Adrenal gland (tissue), 9 donors: ENCODE measurements at regions not wholly inside any gene's neighbourhood (a gene's known extent, or its start where the extent isn't known, plus 50 kb on each side); places are given as distances from the start of the nearest gene placed in this dataset.
A peak's percentile ranks its signal among the peaks of the same experiment; 100 is the strongest.

Experiments
- DNase-seq, 7 donors: peaks; one replicate each; pipeline ENCODE4 v3.0.0-alpha.2; 2019 to 2020
- H3K27ac ChIP-seq, 5 donors: fragments of 200-600 bp; sonication (generic) in 4 of 5; 1 replicate in 3 of 5; 2 replicates in 2 of 5; pipeline versions ENCODE4 v1.5.1 to v1.8.0; 2016 to 2020; ENCODE audit warnings: mild to moderate bottlenecking in 1 of 5
- H3K27me3 ChIP-seq: fragments of 200-600 bp; 2 replicates; pipeline ENCODE4 v1.8.0; 2021
- H3K36me3 ChIP-seq, 2 donors: fragments of 200-600 bp; replicated peaks in 1 of 2; 1 replicate in 1 of 2; 2 replicates in 1 of 2; pipeline versions ENCODE4 v1.5.1 to v1.8.0; 2018 to 2022
- H3K4me1 ChIP-seq, 2 donors: fragments of 200-600 bp; replicated peaks in 1 of 2; 1 replicate in 1 of 2; 2 replicates in 1 of 2; pipeline versions ENCODE4 v1.5.1 to v1.8.0; 2018 to 2021
- H3K4me3 ChIP-seq, 4 donors: fragments of 200-600 bp; sonication (generic) in 3 of 4; one replicate each; pipeline ENCODE4 v1.5.1; 2016 to 2018
- H3K9me3 ChIP-seq, 3 donors: fragments of 200-600 bp; sonication (generic) in 1 of 3; replicated peaks in 1 of 3; 1 replicate in 2 of 3; 2 replicates in 1 of 3; pipeline versions ENCODE4 v1.5.1 to v1.8.0; 2016 to 2021
- CTCF ChIP-seq, 6 experiments: fragments of 450-650 bp in 4 of 6; fragments of 200-600 bp in 2 of 6; sonication (generic) in 1 of 6; IDR thresholded peaks; 1 replicate in 5 of 6; 2 replicates in 1 of 6; pipeline versions ENCODE4 v1.5.1 to v1.8.0; 2016 to 2021; ENCODE audit warnings: antibody characterized with exemption in 6 of 6, mild to moderate bottlenecking in 2 of 6, moderate library complexity in 1 of 6
- POLR2A ChIP-seq, 2 donors: fragments of 450-650 bp; IDR thresholded peaks; one replicate each; pipeline ENCODE4 v1.6.1; 2017; ENCODE audit warnings: antibody characterized with exemption in 2 of 2, mild to moderate bottlenecking in 2 of 2, moderate library complexity in 1 of 2
- WGBS, 4 donors: extraction: QIAGEN DNeasy Blood & Tissue Kit in 2 of 4; methylation state at CpG; one replicate each; pipeline versions ENCODE4 v1.1.5 to v1.1.7; 2013 to 2017; 5-methylcytosine and 5-hydroxymethylcytosine counted together
- intact Hi-C, 2 donors: fragments of 100-400 bp; cut with DNase I; formaldehyde crosslinking; loops; one replicate each; pipeline versions ENCODE4 v1.14.1 to v1.15.0; 2022 to 2023
- donor health status: healthy with polysubstance abuse.
- donor health status: Bipolar disorder and iron deficiency.
- donor health status: DM: yes; HTN: yes; CAD: no.
- donor health status: DM: no; HTN: no; CAD: no.
- donor health status: DM: no; HTN: no; CAD: no.

GRCh38 chr2:236985761-236986339, 99.8 kb upstream of the COPS8 start:
- Histone ChIP-seq H3K36me3 (no peaks in the 10 kb centered on the region), H3K4me1 (no peaks in the 10 kb centered on the region), H3K27ac (no peak overlapping the region), H3K27me3 (no peaks in the 10 kb centered on the region), H3K4me3 (no peak overlapping the region), H3K9me3 (no peaks in the 10 kb centered on the region)
- intact Hi-C loops, result no loop called here
- no peak for DNase-seq
- WGBS, 4 donors, result 76 to 86% (median 80%) methylated on average over 7 of the region's 7 CpGs
- TF ChIP-seq POLR2A (IDR thresholded peaks at IDR 0.05) (no peak), CTCF (IDR thresholded peaks at IDR 0.05) (no peak)

- intact Hi-C loops, result no loop called here
- H3K4me3 ChIP-seq, result no peak overlapping the region
- TF ChIP-seq CTCF (IDR thresholded peaks at IDR 0.05) (no peak), POLR2A (IDR thresholded peaks at IDR 0.05) (no peak)
- H3K36me3 ChIP-seq, result no peaks in the 10 kb centered on the region
- H3K27ac ChIP-seq, result no peak overlapping the region
- no peak for DNase-seq
- no peaks in the 10 kb centered on the region for H3K27me3 ChIP-seq
- H3K9me3 ChIP-seq, result no peaks in the 10 kb centered on the region
- no peaks in the 10 kb centered on the region for H3K4me1 ChIP-seq
- WGBS, 4 donors, result 83 to 88% (median 84%) methylated on average over 10 of the region's 10 CpGs
These were observed 99.0 kb upstream of the COPS8 start for GRCh38 chr2:236986524-236987330.

GRCh38 chr2:236988216-236988615, 97.5 kb upstream of the COPS8 start:
- Histone ChIP-seq H3K4me3 (no peak overlapping the region), H3K4me1 (no peaks in the 10 kb centered on the region), H3K9me3 (no peaks in the 10 kb centered on the region), H3K27me3 (no peaks in the 10 kb centered on the region), H3K36me3 (no peaks in the 10 kb centered on the region), H3K27ac (peak overlapping the region in 1 of 5 donors; percentile 51)
- no peak for DNase-seq
- WGBS, 4 donors, result 81 to 97% (median 87%) methylated on average over 2 of the region's 2 CpGs
- TF ChIP-seq POLR2A (IDR thresholded peaks at IDR 0.05) (no peak), CTCF (IDR thresholded peaks at IDR 0.05) (no peak)
- intact Hi-C loops, result no loop called here

- H3K9me3 ChIP-seq, result no peaks in the 10 kb centered on the region
- TF ChIP-seq CTCF (IDR thresholded peaks at IDR 0.05) (no peak), POLR2A (IDR thresholded peaks at IDR 0.05) (no peak)
- H3K36me3 ChIP-seq, result no peaks in the 10 kb centered on the region
- H3K4me3 ChIP-seq, result no peak overlapping the region
- no peaks in the 10 kb centered on the region for H3K4me1 ChIP-seq
- peak in 6 of 7 donors; percentile 26 to 81 (median 45) for DNase-seq
- peak overlapping the region in 1 of 5 donors; percentile 75 for H3K27ac ChIP-seq
- WGBS, 4 donors, result 46 to 60% (median 57%) methylated on average over 15 to 16 of the region's 16 CpGs
- no peaks in the 10 kb centered on the region for H3K27me3 ChIP-seq
- intact Hi-C loops, result no loop called here
These were observed 96.7 kb upstream of the COPS8 start for GRCh38 chr2:236988690-236989624.
